ENCODE measurements at regions not wholly inside any gene's neighbourhood (a gene's known extent, or its start where the extent isn't known, plus 50 kb on each side); places are given as distances from the start of the nearest gene placed in this dataset.

DNA sequence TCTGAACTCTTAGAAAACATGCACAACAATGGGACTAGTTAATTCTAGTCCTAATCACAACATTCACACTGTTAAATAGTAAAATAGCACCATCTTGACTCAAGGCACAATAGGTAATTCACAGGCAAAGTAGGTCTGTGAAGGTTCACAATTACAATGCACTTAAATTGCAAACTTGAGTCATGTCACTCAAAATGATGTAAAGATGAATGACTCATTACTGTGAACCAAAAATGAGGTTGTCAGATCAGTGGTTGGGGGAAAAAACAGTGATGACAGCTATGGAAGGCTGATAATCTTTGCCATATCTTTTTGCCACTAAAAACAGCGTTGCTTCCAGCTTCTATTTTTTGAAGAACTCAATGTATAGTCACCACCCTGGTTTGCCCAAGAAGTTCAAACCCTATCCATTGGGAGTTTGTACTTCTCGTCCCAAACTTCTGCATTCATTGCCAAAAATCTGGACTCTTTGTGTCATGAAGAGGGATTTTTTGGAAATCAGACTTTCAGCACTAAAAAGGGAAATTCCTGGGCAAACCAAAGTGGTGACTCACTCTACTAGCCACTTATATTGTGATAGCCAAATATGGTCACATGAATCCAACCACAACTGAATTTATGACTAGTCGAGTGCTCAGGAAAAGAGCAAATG lies 200.9 kb upstream of the TMTC4 start:
- H3K9me3 ChIP-seq (ENCODE audit: control insufficient read depth, low read length, poor library complexity, severe bottlenecking), result no peaks in the 10 kb centered on the region
- Mint-ChIP-seq H3K36me3 (ENCODE audit: low read depth) (no peaks in the 10 kb centered on the region), H3K4me1 (no peaks in the 10 kb centered on the region), H3K27me3 (peaks cover 8% of the 10 kb centered on the region), H3K27ac (no peak overlapping the region), H3K4me3 (no peak overlapping the region)
- ATAC-seq (no peak), DNase-seq (no peak)

DNA sequence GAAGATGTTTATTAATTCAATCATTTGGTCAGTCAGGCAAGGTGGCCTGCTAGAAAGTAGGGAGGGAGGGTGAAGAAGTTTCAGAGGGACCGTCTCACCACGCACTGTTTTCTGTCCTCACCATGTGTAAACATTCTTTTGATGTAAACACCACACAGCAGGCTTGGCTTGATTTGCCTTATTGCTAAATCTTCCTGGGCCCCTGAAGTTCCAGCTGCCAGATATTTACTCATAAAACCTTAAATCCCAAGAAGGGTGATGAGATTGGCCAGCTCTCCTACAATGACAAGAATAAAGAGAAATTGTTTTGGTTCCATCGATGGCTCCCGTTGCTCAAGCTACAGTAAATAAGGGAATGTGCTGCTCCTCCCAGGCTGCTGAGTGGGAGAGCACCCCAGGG lies 198.2 kb upstream of the TMTC4 start:
- H3K27me3 Mint-ChIP-seq, result peaks cover 8% of the 10 kb centered on the region
- no peak for DNase-seq
- ATAC-seq, result no peak
- no peaks in the 10 kb centered on the region for H3K9me3 ChIP-seq (ENCODE audit: control insufficient read depth, low read length, poor library complexity, severe bottlenecking)
- no peak overlapping the region for H3K4me3 Mint-ChIP-seq
- H3K27ac Mint-ChIP-seq, result no peak overlapping the region
- no peaks in the 10 kb centered on the region for H3K4me1 Mint-ChIP-seq
- no peaks in the 10 kb centered on the region for H3K36me3 Mint-ChIP-seq (ENCODE audit: low read depth)

DNA sequence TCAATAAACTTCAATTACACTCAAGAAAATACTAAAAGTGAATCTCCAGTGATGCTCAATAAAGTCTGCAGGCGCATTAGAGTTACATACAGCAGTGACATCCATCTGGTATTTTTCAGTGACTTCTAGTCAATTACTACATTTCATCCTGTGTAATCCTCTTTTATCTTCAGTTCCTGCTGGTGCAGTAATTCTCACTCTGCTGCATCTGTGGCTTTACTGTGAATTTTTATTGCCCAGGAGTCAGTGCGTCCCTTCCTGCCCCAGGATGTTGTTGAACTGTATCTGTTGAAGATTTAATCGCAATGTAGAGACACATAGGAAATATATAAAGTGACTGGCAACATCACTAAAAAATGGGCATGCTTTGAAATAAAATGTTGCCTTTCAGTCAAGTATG lies 196.3 kb upstream of the TMTC4 start:
- Mint-ChIP-seq H3K27me3 (peaks cover 8% of the 10 kb centered on the region), H3K4me1 (no peaks in the 10 kb centered on the region), H3K27ac (no peak overlapping the region), H3K36me3 (ENCODE audit: low read depth) (no peaks in the 10 kb centered on the region), H3K4me3 (no peak overlapping the region)
- no peaks in the 10 kb centered on the region for H3K9me3 ChIP-seq (ENCODE audit: control insufficient read depth, low read length, poor library complexity, severe bottlenecking)
- ATAC-seq, result no peak
- DNase-seq, result no peak

DNA sequence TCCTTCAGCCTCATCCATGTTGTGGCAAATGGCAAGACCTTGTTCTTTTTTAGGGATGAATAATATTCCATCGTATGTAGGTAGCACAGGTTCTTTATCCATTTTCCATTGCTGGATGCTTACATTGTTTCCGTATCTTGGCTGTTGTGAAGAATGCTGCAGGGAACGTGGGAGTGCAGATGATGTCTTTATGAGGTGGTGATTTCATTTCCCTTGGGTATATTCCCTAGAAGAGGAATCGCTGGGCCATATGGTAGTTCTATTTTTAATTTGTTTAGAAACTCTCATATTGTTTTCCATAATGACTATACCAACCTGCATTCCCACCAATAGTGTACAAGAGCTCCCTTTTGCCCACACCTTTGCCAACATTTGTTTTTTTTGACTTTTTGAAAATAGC lies 186.3 kb upstream of the TMTC4 start:
- no peak for DNase-seq
- no peak overlapping the region for H3K27ac Mint-ChIP-seq

DNA sequence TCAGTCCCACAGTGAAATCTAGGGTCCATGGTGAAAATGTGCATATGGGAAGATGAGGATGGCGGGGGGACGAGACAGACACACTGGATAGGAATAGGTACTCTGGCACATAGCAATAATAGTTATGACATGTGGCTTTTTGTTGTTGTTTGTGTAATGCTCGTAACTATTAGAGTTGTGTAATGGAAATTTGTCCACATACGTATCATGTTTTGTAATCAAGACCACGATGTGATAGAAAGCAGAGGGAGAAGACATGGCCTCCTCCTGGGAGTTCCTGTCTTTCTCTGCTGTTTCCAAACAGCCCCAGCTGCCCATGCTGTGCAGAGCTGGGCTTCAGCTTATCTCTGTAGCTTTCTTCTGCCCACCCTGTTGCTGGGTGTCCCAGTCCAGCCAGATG lies 185.3 kb upstream of the TMTC4 start:
- H3K4me3 Mint-ChIP-seq, result no peak overlapping the region
- ATAC-seq, result no peak
- H3K4me1 Mint-ChIP-seq, result no peaks in the 10 kb centered on the region
- H3K27me3 Mint-ChIP-seq, result peaks cover 8% of the 10 kb centered on the region
- H3K9me3 ChIP-seq (ENCODE audit: control insufficient read depth, low read length, poor library complexity, severe bottlenecking), result no peaks in the 10 kb centered on the region
- DNase-seq, result no peak
- H3K36me3 Mint-ChIP-seq (ENCODE audit: low read depth), result no peaks in the 10 kb centered on the region
- H3K27ac Mint-ChIP-seq, result no peak overlapping the region

More for the DNA sequence above, 186.3 kb upstream of the TMTC4 start:
- no peaks in the 10 kb centered on the region for H3K27me3 Mint-ChIP-seq
- no peaks in the 10 kb centered on the region for H3K36me3 Mint-ChIP-seq (ENCODE audit: low read depth)
- no peak overlapping the region for H3K4me3 Mint-ChIP-seq
- H3K4me1 Mint-ChIP-seq, result no peaks in the 10 kb centered on the region
- no peaks in the 10 kb centered on the region for H3K9me3 ChIP-seq (ENCODE audit: control insufficient read depth, low read length, poor library complexity, severe bottlenecking)
- ATAC-seq, result no peak

DNA sequence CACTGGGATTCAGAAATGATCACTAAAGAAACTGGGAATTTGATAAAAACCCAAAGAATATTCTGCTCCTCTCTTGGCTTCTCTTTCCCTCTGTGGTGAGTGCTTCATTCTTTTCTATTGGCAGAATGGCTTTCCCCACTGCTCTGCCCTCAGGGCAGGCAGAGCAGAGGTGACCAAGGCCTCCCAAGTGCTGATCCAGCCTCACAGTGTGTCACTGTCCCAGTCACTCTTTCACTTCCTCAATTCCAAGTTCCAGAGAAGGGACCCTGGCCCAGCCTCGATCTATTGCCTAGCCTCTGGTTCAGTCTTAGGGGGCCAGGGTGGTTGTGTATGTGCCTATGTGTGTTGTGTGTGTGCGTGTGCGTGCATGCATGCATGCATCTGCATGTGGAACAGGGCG lies 180.6 kb upstream of the TMTC4 start:
- Mint-ChIP-seq H3K4me3 (no peak overlapping the region), H3K27ac (no peak overlapping the region), H3K27me3 (peaks cover 14% of the 10 kb centered on the region), H3K4me1 (peaks cover 3% of the 10 kb centered on the region), H3K36me3 (ENCODE audit: low read depth) (no peaks in the 10 kb centered on the region)
- DNase-seq (no peak), ATAC-seq (no peak)
- H3K9me3 ChIP-seq (ENCODE audit: control insufficient read depth, low read length, poor library complexity, severe bottlenecking), result no peaks in the 10 kb centered on the region

DNA sequence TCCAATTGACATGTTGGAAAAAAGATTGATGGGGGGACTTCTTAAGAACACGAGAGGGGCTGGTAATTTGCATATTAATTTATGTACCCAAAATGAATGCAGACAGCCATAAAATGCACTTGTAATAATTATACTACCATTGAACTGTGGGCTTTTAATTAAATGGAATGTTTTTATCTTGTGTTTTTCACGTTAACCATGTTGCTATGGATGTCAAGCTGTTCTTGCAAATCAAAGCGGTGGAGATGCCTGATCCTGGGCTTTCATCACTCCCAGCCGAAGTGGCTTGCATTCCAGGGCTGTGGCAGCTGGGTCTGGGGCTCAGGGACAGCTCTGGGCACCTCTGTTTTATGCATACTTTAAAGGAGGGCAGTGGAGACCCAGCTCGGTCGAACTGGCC lies 179.4 kb upstream of the TMTC4 start:
- no peak overlapping the region for H3K4me3 Mint-ChIP-seq
- H3K27me3 Mint-ChIP-seq, result peaks cover 14% of the 10 kb centered on the region
- no peak for DNase-seq
- no peaks in the 10 kb centered on the region for H3K36me3 Mint-ChIP-seq (ENCODE audit: low read depth)
- ATAC-seq, result no peak
- H3K9me3 ChIP-seq (ENCODE audit: control insufficient read depth, low read length, poor library complexity, severe bottlenecking), result no peaks in the 10 kb centered on the region
- no peak overlapping the region for H3K27ac Mint-ChIP-seq
- peaks cover 3% of the 10 kb centered on the region for H3K4me1 Mint-ChIP-seq

DNA sequence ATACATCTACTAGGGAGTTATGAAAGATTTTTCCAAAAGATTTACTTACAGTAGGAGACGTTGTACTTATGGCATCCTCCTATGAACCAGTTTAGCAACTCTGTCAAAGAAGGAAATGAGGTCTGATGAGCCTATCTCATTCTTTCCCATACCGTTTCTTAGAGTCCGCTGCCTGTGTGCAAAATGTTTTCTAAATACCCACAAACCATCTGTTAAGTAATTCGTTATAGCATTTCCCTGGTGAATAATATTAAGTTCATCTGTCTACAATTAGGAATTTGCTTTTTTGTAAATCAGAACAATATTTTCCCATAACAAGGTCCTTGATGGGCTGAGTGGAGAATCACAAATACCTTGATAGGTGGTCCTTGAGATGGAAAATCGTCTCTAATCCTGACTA lies 178.8 kb upstream of the TMTC4 start:
- H3K9me3 ChIP-seq (ENCODE audit: control insufficient read depth, low read length, poor library complexity, severe bottlenecking), result no peaks in the 10 kb centered on the region
- H3K27ac Mint-ChIP-seq, result no peak overlapping the region
- no peaks in the 10 kb centered on the region for H3K36me3 Mint-ChIP-seq (ENCODE audit: low read depth)
- DNase-seq (no peak), ATAC-seq (no peak)
- H3K4me1 Mint-ChIP-seq, result peaks cover 3% of the 10 kb centered on the region
- peaks cover 14% of the 10 kb centered on the region for H3K27me3 Mint-ChIP-seq
- H3K4me3 Mint-ChIP-seq, result no peak overlapping the region

DNA sequence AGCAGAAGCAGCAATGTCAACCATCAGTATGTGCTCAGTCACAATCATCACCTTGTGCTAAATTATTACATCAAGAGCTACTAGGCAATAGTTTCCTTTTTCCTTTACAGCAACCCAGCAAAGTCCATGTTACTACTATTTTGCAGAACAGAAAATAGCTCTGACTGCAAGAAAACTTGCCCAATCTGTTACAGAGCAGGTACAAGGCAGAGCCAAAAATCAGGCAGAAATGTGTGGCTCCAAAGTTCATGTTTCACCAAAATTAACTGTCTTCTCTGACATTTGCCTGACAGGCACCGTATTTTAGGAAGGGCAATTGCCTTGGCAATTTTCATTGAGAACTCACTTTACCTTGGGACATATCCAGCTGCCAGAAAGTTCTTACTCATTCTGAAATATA lies 177.6 kb upstream of the TMTC4 start:
- no peak overlapping the region for H3K4me3 Mint-ChIP-seq
- H3K36me3 Mint-ChIP-seq (ENCODE audit: low read depth), result no peaks in the 10 kb centered on the region
- no peak for ATAC-seq
- H3K27me3 Mint-ChIP-seq, result peaks cover 14% of the 10 kb centered on the region
- no peak for DNase-seq
- H3K9me3 ChIP-seq (ENCODE audit: control insufficient read depth, low read length, poor library complexity, severe bottlenecking), result no peaks in the 10 kb centered on the region
- no peak overlapping the region for H3K27ac Mint-ChIP-seq
- H3K4me1 Mint-ChIP-seq, result peaks cover 3% of the 10 kb centered on the region

DNA sequence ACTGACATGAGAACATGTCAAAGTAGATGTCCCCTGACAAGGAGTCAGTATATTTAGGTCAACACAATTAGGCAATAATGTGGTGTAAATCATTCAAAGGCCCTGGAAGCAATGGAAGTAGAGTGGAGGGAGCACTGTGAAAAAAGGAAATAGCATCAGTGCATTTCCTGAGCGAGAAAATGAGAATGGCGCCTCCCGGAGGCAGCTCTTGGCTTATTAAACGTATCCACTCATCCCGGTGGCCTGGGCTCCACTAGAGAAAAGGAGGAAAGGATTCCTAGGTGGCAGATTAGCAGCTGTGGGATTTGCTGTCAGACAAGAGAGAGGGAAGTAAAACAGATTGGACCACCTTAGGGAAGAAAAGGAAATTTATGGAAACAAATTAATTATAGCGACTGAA lies 173.7 kb upstream of the TMTC4 start:
- Mint-ChIP-seq H3K27me3 (no peaks in the 10 kb centered on the region), H3K4me1 (no peaks in the 10 kb centered on the region), H3K27ac (no peak overlapping the region), H3K4me3 (no peak overlapping the region), H3K36me3 (ENCODE audit: low read depth) (no peaks in the 10 kb centered on the region)
- H3K9me3 ChIP-seq (ENCODE audit: control insufficient read depth, low read length, poor library complexity, severe bottlenecking), result no peaks in the 10 kb centered on the region
- ATAC-seq (no peak), DNase-seq (no peak)

DNA sequence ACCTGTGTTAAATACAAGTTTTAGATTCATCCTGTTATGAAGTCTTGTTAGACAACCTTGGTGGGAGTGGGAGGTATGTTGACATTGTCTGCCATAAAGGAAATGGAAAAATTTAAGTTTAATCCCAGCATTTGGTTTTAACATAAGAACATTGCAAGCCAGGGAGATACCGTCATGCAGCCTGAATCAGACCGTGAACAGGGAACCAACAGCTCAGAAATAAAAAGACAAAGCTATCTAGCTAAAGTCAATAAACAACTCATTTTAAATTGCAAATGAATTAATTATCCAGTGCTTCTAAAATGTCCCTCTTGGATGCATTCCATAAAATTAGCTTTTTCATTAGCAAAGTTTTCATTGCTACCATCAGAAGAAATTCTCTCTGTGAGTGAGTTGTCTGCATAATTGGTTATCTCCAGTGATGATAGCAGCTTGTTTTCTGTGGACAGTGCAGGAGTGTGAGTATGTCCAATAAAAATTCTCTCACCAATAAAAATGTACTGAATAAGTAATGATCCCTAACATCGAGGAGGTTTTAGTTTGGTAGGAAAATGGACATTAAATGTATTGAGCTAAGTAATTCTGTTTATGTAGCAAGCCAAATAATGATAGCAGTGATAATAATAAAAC lies 170.6 kb upstream of the TMTC4 start:
- DNase-seq (no peak), ATAC-seq (no peak)
- no peak overlapping the region for H3K4me3 Mint-ChIP-seq
- no peaks in the 10 kb centered on the region for H3K9me3 ChIP-seq (ENCODE audit: control insufficient read depth, low read length, poor library complexity, severe bottlenecking)
- H3K27me3 Mint-ChIP-seq, result no peaks in the 10 kb centered on the region
- H3K27ac Mint-ChIP-seq, result no peak overlapping the region
- no peaks in the 10 kb centered on the region for H3K4me1 Mint-ChIP-seq
- H3K36me3 Mint-ChIP-seq (ENCODE audit: low read depth), result no peaks in the 10 kb centered on the region

DNA sequence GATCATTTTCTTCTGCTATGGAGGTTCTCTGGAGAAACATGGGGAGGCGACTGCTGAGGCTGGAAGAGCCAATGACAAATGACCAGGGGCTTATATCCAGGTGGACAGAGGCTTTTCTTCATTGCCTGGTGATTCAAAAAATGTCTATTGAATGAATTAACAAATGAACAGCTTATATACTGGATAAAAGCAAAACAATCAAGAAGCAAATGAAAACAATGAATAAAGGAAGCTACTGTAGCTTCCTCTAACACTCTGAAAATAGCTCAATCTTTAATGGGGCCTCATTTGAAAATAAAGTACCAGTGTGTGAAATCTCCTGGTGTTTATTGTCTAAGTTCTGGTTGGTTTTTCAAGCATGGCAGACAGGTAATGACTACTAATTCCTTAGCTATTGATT lies 167.5 kb upstream of the TMTC4 start:
- no peak overlapping the region for H3K4me3 Mint-ChIP-seq
- no peak overlapping the region for H3K27ac Mint-ChIP-seq
- DNase-seq (no peak), ATAC-seq (no peak)
- no peaks in the 10 kb centered on the region for H3K9me3 ChIP-seq (ENCODE audit: control insufficient read depth, low read length, poor library complexity, severe bottlenecking)
- no peaks in the 10 kb centered on the region for H3K4me1 Mint-ChIP-seq
- peaks cover 12% of the 10 kb centered on the region for H3K27me3 Mint-ChIP-seq
- no peaks in the 10 kb centered on the region for H3K36me3 Mint-ChIP-seq (ENCODE audit: low read depth)

DNA sequence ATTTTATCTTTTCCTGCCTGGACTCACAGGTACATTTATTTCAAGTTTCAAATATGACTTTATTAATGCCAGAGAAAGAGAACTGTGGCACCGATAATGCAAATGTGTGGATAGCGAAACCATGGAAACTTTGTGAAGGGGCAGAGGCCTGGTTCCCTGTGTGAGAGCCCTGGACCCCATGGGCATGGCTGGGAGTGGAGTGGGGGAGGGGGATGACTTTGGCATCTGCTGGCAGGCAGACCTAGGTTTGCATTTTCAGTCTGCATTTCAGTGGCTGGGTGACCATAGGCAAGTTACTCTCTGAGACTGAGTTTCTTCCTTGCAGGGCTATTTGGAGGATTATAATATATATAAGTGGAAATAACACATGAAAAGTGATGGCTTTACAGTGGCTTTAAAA lies 163.8 kb upstream of the TMTC4 start:
- H3K9me3 ChIP-seq (ENCODE audit: control insufficient read depth, low read length, poor library complexity, severe bottlenecking), result no peaks in the 10 kb centered on the region
- ATAC-seq, result no peak
- H3K4me3 Mint-ChIP-seq, result no peak overlapping the region
- H3K27me3 Mint-ChIP-seq, result peaks cover 17% of the 10 kb centered on the region
- DNase-seq, result no peak
- no peaks in the 10 kb centered on the region for H3K36me3 Mint-ChIP-seq (ENCODE audit: low read depth)
- no peak overlapping the region for H3K27ac Mint-ChIP-seq
- no peaks in the 10 kb centered on the region for H3K4me1 Mint-ChIP-seq

DNA sequence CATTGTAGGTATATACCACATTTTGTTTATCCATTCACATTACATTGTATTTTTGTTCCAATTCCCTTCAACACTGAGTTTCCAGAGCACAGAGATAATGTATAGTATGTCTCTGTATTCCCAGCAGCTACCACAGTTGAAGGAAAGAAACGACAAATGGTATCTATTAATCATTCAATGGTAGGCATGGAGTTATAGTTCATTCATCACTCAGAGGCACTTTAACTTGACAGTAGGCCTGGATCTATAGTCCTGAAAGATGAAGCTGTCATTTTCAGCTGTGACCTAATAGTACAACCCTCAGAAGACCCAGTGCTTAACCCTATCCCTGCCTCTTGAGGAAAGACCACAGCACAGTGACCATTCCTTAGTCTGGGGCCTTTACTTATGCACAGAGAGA lies 163.0 kb upstream of the TMTC4 start:
- DNase-seq (no peak), ATAC-seq (no peak)
- Mint-ChIP-seq H3K36me3 (ENCODE audit: low read depth) (no peaks in the 10 kb centered on the region), H3K4me3 (no peak overlapping the region), H3K27me3 (peaks cover 17% of the 10 kb centered on the region), H3K4me1 (no peaks in the 10 kb centered on the region), H3K27ac (no peak overlapping the region)
- no peaks in the 10 kb centered on the region for H3K9me3 ChIP-seq (ENCODE audit: control insufficient read depth, low read length, poor library complexity, severe bottlenecking)

Measured in T-helper 17 cell (primary cell).